Left kidney (tissue), 1 donor: ENCODE measurements at regions not wholly inside any gene's neighbourhood (a gene's known extent, or its start where the extent isn't known, plus 50 kb on each side); places are given as distances from the start of the nearest gene placed in this dataset.
"Not testable (repeated sequence)": the region's sequence is repeated elsewhere in the genome, so short reads cannot be mapped to it uniquely, and the experiment has no call there.

ENCODE experiments used
- DNase-seq: peaks from one replicate; pipeline ENCODE4 v3.0.0-alpha.2; 2013

DNA sequence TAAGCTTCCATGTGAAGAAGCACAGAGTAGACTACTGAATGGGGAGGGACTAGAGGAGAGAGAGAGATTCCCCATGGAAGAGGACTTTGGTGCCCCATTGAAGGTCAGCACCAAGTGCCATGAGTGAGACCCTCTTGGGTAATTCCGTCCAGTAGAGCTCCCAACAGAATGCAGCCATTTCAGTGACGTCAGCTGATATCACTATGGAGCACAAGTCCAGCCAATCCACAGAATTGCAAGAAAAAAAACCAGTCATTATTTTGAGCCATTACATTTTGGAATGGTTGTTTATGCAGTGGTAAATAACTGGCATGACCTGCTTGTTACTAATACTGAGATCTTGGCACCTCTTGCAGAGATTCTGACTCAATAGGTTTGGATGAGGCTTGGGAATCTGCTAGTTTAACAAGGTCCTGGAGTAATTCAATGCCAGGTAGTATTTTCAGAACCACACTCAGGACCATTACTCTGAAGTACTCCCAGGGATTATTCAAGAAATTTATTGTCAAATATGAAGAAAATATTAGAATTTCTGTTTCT lies 52.6 kb upstream of the SP8 start:
- no peak for DNase-seq

DNA sequence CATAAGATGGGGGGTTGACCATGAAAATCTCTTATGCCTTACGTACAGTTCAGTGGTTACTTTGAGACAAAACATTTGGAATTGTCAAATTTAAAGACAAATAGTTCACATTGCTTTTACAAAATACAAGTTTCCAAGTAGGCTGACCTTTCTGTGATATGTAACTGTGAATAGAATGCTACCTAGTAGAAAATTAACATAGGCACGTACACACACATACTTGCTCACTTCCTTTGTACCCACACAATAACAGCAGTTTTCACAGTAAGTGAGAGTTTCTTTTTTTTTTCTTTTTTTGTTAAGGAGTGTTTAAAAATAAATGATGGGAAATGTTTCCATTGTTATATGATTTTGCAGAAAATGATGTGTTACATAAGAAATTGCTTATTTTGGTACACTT lies 53.3 kb upstream of the SP8 start:
- no peak for DNase-seq

DNA sequence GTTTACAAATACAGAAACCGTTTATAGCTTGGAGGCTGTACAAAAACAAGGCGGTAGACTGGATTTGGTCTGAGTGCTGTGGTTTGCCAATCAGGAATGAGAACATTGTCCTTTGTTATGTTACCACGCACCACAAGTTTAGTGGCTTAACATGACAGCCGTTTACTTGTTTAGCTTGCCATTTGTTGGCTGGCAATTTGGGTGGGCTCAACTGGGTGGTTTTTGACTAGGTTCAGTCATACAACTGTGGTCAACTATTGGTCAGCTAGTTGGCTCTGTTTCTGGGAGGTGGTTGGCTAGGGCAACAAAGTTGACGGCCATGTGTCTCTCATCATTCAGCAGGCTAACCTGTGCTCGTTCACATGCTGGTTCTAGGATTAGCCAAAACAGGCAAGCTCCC lies 60.1 kb upstream of the SP8 start:
- DNase-seq = no peak

DNA sequence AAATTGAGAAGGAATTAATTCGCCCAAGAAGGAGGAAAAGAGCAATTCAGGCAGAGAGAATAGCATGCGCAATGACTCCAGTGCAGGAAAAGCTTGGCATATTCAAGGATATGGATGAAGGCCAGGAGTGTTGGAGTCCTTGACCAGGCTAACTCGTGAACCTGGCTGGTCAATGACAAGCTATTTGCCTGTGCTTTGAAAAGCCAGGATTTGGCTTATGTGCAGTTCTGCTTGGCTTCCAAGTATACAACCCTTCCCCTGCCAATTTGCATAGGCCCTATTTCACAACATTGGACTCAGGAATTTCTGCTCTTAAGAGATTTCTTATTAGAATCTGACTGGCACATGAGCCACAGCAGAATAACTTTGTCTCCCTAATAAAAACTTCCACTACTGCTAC lies 72.3 kb upstream of the SP8 start:
- DNase-seq = no peak

DNA sequence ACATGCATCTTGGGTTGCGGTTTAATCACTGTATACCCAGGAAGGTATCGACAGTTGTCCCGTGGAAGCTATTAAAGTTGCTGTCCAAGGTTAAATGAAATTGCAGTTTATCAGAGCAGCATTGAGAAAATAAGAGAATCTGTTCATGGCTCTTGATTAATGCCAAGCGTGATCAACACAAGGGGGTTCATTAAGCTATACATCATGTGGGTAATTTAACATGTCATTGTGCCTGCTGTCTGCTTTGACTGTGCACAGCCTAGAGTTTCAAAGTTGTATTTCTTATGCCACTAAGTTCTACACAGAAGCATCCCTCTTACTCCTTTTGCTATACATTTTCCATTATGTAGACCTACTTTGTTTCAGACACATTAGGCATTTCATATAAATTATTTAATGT lies 74.8 kb upstream of the SP8 start:
- no peak for DNase-seq

DNA sequence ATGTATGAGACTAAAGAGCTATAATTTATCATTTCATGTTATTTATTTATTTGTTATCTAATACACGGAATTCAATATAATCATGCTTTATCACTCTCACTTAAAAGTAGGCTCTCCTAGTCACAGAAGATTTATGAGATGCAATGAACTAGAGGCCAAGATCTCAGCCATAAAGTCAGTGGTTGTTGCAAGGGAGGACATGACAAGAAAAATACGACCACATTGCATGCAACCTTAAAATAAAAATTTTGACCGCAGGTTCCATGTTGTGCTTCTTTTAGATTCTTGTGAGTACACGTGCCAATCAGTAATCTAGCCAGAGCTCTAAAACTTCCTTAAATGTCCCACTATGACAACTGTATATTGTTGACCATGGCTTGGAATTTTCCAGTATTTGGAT lies 75.9 kb upstream of the SP8 start:
- DNase-seq = peak; percentile 10

DNA sequence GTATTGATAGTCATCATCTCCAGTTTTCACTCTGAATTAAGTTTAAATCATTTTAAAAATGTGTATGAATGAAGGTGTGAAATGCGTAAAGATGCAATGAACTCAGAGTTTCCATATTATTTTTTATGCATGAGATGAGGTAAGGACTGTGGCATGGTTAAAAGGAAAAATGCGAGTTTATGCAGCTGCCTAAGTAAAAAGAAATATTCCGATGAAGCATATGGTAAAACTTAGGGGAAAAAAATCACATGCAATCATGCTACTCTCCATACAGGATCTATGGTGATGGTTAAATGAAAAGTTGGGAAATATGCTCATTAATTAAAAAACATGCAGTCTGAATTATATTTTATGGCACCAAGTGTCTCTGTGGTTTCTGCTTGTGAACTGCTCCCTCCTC lies 77.5 kb upstream of the SP8 start:
- no peak for DNase-seq

DNA sequence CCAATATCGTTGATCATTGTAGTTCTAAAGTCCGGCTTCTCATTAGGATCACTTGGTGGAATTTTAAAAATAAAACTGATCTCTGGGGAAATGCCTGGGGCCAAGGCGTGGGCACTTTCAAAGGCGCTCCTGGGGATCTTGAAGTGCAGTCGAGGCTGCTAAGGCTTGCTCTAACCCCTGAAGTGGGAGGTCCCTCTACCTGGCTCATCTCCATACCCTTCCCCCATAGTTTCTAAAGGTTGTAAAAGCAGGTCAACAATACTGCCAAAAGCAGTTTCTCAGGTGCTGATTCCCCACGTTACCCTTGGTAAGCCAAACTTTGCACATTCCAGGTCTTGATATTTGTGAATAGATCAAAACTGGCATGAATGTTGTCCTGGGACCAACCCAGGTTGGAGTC lies 79.0 kb upstream of the SP8 start:
- DNase-seq = no peak

DNA sequence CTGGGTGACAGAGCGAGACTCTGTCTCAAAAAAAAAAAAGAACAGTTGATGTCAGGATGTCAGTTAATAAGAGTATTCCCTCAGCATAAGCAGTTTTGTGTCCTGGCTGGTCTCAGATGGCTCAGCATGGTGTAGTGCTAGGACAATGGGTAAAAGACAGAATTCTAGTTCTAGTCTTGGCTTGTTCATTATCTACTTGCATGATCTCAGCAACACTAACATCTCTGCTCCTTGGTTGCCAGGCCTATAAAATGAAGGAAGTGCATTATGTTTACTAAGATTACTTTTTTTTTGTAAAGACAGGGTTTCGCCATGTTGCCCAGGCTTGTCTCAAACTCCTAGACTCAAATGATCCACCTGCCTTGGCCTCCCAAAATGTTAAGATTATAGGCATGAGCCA lies 84.3 kb upstream of the SP8 start:
- DNase-seq = no peak

DNA sequence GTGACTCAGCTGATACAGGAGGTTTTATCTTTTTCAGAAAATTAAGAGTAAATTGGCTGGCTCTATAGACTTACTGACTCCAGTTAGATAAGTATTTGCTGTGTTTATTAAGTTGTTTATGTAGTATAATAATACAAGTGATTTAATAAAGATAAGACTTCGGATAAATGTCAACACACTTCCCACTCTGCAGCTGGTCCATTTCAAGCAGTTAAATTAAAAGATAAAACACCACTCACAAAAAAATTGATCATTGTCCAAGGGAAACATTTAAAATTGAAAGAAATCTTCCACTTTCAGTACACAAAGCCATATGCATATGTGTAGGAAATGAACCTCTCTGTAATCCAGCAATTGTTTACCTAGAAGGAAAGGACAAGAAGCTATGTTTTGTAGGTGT lies 106.1 kb upstream of the SP8 start:
- DNase-seq = peak; percentile 15

DNA sequence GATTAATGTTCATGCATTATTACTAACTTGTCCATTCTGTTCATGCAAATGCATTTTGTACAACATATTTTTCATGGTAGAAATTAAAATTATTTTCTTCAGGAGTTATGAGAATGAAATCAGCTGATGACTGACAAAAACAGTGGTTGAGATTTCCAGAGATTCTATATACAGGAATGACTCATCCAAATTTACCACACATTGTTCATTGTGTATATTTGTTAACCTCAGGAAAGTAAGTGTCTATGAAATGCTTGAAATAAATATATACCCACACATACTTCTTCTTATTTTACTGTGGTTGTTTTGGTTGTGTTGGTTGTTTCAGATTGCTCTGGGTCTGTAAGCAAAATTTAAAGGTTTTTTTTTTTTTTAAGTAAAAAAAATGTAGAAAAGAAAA lies 108.1 kb upstream of the SP8 start:
- DNase-seq = no peak

DNA sequence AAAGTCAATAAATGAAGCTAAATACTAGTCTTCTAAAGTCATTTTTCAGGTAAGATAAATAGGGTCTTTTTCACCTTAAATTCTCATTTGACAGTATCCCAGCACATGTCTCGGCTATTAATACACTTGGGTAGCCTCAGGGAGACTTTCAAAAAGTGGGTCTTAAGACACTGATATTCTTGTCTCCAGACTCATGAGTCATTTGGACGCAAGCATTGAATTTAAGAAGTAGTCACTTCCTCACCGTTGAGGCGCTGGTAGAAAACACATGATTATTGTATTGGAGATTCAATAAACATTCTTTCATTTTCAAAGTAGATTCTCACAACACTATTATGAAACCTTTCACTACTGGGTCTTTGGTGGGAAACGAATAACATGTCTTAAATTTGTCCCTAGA lies 108.9 kb upstream of the SP8 start:
- no peak for DNase-seq

DNA sequence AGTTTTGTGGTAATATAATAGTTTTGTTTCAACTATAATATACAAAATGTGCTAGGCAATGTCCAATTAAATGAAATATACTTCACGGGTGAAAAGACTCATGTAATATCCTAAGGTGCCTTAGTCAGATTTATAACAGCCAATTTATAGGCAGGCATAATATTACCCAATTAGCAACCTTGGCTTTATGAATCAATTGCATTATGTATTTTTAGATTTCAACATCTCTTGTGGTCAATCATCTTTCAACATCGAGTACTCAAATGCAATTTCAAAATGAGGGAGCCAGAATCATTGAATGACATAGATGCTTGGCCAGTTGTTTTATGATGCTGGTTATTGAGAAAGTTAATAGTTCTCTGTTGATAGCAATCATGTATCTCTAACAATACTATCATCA lies 110.3 kb upstream of the SP8 start:
- no peak for DNase-seq

DNA sequence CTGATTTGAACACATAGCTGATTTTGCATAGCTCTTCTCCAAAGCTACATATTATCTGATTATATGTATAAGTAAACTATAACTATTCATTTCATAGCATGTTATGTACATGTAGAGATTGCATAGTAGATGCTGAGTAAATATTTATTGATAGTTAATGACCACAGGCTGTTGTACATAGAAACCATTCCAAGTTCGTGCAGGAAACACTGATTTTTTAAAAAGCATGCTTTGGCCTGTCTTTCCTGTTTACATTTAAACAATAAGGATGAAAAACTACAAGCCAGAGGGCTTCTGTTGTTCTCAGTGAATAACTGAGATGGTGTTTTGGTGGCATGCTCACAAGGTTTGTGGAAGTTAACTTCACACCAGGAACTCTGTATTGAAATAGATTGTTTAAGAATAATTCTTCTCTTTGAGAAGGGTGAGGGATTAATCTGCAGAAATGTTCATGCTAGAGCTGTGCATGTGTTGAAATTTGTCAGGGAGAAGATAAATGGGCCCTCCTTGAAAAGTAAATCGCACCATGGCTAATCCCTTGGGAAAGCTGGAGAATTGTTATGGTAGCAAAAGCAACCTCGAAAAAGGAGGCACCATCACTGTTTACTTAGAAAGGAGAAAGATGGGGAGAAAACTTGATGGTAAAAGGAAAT lies 120.2 kb upstream of the SP8 start:
- no peak for DNase-seq

DNA sequence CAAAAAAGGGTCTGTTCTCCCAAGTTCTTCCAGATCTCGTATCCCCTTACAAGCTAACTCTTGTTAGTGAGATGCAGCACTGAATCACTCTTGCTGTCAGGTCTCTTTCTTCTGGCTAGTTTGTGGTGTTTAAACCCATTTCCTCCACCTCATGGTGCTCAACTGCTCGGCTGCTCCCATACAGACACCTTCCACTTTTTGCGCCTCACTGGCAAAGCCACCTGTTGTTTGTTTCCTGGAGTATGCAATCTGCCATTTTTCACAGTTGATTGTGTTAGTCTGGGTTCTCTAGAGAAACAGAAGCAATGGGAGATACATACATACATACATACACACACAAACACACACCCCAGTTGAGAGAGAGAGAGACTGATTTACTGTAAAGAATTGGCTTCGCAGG lies 124.4 kb upstream of the SP8 start:
- no peak for DNase-seq

DNA sequence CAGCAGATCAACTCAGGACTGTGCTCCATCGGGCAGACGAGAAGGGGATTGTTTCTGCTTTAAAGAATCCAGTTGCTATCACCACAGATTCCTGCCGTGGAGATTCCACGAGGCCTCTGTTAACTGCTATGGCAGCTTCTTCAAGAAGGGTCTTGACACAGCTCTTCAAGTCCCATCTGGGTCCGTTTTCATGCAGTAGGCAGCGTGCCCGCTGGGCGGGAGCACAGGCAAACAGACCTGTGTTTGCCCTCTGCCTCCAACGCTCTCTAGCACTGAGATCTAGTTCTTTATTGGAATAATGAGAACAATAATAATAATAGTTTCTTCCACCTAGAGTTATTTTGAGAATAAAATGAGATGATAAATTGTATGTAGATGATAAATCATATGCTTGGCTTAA lies 127.2 kb upstream of the SP8 start:
- no peak for DNase-seq

DNA sequence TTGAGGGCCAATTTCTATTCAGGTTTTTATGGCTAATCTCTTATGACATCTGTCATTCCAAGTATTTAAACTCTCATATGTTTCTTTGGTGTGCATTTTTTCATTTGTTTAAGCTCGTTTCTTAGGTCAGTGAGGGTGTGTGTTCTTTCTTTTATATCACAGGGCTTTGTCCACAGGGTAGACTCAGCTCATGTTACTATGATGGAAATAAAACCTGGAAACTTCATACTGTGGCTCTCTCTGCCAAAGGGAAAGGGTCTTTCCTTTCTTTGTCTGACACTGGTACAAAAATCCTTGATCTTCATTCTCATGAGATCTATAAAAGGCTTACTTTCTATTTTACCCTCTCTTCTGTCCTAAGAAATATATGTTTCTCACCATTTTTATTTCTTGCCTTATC lies 129.6 kb upstream of the SP8 start:
- no peak for DNase-seq

DNA sequence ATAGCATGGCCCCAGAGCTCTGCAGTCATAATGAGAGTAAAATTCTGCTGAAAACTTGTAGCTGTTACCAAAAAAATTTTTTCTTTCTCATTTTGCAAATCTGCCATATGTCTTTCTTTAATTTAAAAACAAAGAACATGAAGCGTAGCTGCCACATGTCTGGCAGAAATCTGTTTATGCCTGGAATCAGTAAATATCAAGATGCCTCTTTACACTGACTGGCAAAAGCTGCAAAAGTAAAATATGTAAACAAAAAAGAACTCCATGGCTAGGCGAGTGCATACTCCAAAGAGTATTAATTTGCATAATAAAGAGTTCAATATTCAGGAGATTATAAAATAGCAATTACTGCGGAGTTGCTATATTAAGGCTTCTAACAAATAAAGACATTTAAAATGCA lies 130.9 kb upstream of the SP8 start:
- DNase-seq = no peak

DNA sequence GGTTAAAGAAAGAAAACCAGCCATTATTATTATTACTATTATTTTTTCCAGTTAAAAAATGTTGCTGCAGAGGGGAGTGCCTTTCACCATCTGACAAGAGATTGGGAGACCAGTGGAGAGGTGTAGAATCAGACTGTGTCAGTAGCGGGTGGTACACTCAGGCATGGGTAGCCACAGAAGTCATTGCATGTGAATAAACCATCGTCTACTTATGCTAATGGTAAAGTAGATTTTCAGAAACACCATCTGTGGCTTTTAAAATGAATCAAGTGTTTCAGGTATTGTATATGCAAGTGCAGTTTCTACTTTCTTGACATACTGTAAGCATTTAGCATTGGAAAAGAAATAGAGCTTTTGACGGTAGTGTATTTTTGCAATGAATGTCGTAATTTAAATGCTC lies 131.5 kb upstream of the SP8 start:
- DNase-seq = no peak

DNA sequence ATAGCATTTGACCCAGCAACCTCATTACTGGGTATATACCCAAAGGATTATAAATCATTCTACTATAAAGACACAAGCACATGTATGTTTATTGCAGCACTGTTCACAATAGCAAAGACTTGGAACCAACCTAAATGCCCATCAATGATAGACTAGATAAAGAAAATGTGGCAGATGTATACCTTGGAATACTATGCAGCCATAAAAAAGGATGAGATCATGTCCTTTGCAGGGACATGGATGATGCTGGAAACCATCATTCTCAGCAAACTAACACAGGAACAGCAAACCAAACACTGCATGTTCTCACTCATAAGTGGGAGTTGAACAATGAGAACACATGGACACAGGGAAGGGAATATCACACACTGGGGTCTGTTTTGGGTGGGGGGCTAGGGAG lies 140.5 kb upstream of the SP8 start:
- not testable (repeated sequence) for DNase-seq

DNA sequence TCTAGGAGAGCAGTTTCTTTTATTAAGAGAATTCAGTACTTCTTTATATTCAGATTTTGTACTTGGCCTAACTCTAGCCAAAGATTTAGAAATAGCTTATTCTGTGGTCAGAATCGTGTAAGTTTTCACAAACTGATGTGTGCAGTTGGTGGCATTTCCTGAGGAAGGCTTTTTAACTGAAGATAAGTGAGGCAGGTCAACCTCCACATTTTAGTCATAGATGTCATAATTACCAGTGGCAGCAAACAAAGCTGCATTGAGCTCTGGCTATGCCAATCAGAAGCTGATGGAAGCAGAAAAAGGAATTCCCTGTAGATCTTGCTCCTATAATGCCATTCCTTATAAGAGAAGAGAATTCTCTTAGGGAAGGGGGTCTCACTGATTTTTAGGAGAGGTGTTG lies 141.3 kb upstream of the SP8 start:
- no peak for DNase-seq

DNA sequence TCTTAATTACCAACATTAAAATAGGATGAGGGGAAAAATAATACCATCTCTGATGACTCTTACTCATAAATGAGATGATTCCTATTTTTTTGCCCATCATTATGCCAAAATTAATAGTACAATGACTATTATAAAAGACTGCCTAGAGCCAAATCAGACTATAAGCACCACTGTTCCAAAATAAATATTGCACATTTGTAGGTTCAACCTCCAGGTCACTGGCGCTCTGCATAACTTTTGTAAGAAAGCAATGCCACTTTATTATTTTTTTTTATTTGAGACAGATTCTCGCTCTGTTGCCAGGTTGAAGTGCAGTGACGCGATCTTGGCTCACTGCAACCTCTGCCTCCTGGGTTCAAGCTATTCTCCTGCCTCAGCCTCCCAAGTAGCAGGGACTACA lies 142.5 kb upstream of the SP8 start:
- no peak for DNase-seq

DNA sequence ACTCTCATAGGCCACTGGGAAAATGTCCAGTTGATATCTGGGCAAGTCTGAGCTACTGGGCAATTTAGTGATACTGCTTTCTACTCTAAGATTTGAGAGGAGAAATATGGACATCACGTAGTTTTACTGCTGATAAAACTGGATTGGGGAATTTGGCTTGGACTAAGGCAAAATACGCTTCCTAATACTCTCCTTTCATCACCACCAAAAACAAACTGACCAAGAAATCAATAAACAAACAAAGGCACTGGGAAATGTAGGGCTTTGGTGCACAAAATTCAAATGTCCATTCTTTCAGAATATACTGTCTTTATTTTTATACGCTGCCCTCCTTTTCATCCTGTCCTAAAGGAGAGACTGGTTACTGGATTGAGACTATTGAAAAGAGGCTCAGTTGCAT lies 145.1 kb upstream of the SP8 start:
- no peak for DNase-seq

DNA sequence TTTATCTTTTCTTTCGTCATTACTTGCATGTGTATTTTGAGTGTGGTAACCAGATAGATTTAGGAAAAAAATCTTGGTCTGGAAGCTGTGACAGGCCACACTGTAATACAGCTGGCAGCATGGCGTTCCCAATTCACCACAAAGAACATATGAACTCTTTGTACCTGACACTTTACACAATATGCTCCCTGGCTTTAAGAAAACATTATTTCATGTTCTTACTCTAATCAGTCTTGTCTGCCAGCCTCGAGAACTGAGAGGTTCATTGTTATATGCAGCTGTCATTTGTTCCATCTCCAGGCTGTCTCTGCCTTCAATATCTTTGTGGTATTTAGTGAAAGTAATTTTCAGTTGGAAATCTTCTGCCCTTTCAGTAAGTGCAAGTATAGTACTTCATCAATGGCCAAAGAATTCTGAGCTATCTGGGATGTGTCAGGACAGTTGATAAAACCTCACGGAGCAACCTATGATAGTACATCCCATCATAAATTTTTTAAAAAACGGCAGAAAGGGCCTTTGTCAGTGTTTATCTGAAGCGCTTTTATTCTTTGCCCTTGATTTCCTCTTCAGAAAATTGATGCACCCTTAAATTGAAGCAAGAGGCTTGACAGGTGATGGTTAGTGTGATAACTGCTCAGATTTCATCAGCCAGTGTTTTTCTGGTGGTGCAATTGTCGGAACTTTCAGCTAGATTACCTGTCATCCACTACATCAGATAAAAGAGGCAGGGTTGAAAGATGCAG lies 146.3 kb upstream of the SP8 start:
- DNase-seq = no peak
